ENCODE measurements at regions not wholly inside any gene's neighbourhood (a gene's known extent, or its start where the extent isn't known, plus 50 kb on each side); places are given as distances from the start of the nearest gene placed in this dataset.

DNA sequence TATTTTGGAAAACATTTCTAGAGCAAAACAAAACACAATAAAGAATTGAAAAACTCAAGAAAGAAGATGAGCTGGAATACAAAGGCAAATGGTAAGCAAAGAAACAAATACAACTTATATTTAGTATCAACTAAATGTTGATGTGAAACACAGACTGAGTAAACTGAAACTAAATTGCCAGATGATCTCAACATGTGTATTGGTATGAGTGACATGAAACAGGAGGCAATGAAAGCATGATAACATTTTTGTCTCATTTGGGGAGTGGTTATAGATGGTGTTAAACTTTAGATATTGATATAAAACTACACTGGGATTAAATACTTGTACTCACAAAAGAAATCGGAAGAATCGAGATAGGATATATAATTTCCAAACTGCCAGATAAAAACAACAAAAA, 805.6 kb upstream of the CXADR start:
- DNase-seq: no peak

DNA sequence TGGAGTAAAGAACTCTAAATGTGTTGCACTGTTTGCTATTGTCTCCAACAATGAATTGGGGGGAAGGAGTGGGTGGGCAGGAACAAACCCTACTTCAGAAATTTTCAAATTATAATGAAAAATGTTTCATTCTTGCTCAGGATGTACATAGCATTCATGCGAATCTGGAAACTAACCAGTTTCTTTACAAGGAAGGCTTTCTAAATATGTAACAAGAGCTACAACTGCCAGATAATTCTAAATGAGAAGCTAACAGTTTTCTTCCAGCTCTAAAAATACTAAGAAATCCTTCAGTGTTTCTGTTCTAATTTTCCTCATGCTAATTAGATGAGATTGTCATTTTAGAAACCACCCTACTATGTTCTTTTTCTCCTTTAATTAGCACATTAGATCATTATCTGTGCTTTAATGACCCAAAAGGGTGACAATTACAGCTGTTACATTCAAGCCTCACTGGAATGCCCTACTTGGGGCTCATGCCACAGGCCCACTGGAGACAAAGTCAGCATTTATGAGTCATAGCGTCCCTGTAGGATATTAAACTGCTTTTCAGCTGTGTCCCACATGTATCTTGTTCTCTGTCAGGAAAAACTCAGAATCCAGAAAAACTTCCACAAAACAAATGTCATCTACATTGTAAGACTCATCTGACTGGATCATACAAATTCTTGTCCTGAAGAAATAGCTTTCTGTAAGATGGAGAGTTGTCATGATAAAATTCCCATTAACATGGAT, 804.6 kb upstream of the CXADR start:
- no peak for DNase-seq

DNA sequence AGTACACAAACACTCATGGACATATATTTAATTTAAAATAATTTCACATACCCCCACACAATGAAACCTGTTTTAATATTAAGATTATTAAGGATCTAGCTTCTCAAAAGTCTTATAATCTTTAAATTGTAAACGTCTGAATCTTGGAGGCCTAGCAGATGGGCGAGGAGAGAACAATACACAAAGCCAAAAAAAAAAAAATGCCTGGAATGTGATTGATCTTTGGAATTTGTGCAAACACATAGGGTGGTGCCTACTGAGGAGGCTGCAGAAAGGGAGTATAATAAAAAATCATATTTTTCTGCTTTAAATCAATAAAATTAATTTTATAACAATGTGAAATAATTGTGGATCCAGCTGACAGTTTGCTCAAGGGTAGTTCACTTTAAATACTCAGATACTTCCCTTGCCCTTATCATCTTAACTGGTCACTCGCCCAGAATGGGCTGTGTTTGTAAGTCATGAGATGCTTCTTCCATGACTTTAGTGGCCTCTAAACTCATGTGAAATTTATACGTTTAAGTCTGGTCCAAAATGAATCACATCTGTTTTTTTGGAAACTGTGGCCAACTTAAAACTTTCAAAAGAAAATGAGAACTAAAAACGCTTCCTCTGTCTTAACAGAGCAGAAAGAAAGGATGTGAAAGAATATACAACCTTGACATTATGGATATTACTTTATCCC, 802.8 kb upstream of the CXADR start:
- no peak for DNase-seq

DNA sequence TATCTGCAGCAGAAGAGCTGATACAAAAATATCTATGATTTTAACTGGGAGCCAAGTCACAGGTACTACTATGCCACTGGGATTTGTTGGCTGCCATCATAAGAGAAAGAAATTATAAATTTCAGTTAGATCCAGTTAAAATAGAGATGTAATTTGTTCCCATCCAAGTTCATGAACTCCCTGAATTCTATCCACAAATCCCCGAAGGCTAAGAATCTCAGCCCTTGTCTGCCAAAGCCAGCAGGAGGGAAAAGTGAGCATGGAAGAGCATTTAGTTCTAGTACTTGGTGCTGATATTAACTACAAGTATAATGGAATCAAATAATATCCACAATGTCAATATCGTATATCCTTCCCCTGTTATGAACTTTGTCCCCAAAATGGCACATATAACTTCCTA, 801.1 kb upstream of the CXADR start:
- DNase-seq: no peak

DNA sequence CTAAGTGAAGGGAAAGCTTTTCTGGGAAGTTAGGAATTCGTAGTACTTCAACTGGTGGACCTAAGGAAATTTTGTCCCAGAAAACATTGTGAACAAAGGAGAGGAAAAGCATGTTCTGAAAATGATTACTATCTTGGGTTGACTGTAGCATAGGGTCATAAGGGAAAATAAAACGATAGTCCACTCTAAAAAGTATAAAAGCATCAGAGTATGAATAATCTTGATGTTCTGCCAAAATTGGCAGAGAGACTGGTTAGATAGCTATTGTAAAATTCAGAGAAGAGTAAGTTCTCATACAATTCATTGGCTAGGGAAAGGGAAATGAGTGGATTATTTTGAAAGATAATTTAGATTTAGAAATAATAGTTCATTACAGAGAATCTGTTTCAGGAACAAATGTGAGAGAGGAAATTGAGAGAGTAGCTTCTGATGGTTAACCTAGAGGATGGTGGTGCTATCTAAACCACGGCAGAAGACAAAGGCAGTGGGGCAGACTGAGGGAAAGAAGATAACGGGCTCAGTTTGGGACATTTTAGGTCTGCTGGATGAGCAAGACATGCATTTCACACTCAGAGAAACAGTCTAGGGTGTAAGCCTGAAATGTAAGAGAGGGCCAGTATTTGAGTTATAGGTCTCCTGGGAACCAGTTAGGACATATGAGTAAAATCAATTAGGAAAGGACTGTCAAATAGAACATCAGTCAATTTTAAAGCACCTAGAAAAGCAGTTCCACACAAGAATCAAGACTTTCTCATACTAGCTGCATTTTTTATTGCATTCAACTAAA, 799.3 kb upstream of the CXADR start:
- DNase-seq: no peak

DNA sequence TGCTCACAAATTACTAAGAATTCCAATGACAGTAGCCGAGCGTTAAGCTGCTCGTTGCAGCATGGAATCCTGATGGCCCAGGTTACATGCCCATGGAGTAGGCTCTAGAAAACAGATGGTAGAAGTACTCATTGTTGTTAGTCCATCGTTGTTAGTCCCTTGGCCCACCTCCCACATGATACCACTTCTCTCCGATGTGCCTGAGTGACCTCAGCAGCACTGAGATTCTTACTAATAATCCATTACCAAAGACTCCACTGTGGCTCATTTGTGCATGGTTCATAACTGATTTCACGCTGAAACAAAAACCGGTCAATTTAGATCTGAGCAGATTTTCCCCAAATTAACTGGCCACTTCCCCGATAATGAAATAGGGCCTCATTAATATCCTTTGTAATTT, 772.3 kb upstream of the CXADR start:
- no peak for DNase-seq

DNA sequence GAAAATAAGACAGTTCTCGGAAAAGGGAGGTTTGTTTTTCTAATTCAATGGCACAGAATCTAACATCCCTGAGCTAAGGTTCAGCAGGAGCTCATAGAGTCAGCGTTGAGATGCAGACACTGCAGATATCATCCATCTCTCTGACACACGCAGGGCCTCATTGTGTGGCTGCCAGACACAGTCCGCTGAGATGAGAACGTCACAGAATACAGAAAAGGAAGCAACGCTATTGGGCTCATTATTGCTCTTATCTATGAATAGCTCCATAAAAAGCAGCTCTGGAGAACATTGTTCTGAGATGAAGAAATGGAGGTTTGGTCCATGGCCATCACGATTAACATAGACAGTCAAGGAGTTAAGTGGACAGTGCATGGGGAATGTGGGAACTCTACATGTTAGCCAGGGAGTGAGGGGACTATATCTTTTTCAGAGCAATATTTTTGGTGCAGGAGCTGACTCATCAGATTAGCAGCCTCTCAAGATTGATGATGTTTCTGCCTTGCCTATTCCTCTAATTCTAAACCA, 771.6 kb upstream of the CXADR start:
- no peak for DNase-seq

DNA sequence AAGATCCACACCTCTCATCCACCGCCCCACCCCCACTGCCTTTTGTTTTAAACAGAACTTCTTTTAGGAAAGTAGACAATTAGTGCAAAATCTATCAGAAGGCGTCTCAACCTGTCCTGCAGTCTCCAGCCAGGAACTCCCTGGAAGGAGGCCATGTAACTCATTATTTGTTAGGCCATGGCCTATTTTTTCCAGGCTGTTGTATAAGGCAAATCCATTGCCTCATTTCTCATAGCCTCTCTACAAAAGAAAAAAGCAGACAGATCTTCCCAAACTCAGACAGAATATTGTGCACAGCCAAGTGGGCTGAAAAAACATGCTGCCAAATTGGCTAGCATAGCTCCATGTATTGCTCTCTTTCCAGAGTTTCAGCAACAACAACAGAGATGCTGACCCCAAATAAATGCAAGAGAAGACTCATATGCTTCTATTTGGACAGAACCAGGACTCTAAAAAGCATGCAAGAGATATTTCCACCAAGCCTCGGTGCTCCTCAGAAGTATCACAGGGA, 770.7 kb upstream of the CXADR start:
- no peak for DNase-seq

DNA sequence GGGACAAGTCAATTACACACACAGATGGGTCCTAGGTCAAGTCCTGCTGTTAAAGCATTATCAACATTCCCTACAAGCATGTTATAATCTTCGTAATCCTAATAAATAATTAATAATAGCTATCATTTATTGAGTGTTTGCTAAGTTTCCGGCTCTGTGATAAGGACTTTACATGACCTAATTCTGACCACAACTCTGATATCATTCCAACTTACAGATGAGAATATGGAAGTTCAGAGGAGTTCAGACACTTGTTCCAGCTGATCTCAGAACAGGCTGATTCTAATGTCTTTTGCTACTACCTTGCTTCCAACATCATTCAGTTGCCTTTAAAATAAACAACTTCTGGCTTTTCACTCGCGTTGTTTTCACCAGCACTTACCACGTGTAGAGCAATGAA, 770.1 kb upstream of the CXADR start:
- DNase-seq: no peak

DNA sequence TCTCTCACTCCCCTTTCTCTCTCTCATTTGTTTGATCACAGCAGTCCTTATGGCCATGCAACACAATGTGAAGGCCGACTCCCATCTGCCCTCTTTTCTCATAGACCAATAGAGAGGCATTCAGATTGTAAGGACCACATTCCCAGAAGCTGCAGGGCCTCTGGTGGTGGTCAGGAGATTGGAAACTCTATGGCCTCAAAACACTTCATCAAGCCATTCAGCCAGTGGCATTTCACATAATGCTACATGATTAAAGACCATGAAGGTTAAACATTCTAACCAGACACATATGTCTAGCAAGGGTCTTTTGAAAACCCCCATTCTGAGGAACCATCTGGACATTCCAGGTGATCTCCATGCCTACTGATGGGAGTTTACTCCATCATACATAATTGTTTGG, 769.5 kb upstream of the CXADR start:
- DNase-seq: no peak

DNA sequence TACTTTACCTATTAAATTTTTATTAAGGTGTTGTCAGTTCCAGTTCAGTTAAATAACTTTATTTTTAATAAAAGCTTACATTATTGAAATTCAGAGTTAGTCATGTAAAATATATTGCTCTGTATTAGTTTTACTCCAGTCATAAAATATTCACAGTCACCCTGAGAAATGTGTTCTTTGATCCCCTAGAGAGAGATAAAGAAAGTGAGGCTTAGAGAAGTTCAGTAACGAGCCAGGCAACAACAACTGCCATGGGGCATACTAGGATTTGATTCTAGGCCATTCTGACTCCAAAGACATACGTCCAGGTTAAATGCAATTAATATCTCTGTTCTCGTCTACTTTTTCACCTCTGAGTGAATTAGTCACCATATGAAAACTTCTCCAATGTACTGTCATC, 761.9 kb upstream of the CXADR start:
- DNase-seq: no peak

DNA sequence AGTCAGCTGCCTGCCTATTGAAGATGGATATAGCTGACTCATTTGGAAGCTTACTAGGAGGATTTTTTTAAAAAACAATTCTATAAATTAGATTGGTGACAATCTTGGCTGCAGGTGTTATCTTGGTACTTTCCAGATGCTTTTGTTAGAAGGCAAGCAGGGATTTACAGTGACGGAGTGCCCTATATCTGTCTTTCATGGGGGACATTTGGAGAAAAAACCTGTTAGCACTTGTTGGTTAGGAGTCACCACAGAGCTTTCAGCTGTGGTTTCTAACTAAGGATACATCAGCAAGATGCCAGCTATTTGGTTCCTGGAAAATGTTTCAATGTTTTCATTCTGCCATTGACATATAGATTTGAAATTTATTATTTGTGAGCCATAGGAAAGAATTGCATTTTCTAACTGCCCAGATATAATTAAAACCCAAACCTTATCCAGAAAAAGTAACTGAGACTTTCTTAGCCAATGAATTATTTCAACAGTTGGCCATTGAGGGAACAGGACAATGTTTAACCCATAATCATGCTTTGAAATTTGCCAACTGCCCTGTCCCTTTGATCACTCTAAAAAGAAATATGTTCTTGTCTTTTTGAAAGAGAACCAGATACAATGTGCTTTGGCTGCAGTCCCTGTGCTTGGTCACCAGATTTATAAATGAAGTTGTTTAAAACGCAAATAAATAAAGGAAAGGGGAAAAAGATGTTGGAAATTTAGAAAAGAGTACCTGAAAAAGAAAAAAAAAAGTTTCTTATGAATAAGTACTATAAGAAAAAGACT, 761.0 kb upstream of the CXADR start:
- no peak for DNase-seq

DNA sequence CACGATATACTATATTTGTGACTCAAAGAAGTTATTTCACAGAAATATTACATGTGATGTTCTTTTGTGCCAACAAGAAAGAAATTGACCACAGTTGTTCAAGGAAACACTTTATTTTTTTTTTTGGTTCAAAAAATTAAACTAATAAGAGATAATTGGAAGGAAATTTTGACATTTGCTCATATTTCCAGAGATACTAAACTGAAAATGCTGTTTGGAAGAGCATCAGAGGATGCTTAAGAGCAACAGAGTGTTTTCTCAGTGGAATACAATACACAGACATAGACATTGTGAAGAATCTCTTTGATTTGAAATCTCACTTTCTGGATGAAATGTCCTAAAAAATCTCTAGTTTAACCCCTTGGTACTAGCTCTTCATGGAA, 760.4 kb upstream of the CXADR start:
- DNase-seq: no peak

DNA sequence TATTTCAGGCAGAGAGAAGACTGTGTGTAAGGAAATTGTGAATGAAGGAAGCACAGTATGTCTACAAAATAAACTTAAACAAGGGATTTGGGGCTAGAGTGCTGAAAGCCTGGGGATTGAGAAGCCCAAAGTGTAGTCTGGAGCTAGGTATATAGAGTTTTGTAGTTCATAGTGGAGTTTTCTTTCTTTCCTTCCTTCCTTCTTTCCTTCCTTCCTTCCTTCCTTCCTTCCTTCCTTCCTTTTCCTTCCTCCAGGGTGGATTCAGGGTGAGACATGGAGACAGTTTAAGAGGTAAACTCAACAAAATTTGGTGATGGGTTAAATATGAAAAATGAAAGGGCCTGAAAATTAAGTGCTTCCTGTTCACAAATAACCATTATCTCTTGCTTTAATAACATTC, 757.8 kb upstream of the CXADR start:
- DNase-seq: no peak

DNA sequence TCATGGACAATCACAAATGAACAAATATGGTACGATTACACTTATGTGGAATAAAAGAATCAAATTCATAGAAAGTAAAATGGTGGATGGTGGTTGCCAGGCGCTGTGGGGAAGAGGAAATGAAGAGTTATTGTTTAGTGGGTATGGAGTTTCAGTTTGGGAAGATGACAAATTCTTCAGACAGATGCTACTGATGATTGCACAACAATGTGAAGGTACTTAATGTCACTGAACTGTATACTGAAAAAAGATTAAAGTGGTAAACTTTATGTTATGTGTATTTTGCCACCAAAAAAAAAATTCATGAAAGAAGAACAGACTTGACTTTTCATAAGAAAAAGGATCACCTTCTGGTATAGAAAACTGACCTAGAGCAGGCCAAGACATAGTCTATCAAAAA, 745.6 kb upstream of the CXADR start:
- DNase-seq: no peak

DNA sequence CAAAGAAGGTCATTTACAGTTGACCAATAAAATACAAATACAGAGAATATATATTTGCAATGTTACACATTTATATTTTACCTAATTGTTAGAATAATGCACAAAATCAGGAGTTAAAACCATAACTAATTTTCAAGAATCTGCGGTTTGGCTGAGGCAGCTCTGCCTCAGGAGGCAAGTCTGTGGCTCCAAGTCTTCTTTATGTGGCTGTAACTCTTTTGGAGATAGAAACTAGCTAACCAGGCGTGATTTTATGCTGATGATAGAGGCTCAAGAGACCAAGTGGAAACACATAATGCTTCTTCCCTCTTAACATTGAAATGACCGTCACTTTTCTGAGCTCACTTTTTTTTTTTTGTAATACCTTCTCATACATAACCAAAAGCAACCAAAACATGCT, 744.7 kb upstream of the CXADR start:
- no peak for DNase-seq

DNA sequence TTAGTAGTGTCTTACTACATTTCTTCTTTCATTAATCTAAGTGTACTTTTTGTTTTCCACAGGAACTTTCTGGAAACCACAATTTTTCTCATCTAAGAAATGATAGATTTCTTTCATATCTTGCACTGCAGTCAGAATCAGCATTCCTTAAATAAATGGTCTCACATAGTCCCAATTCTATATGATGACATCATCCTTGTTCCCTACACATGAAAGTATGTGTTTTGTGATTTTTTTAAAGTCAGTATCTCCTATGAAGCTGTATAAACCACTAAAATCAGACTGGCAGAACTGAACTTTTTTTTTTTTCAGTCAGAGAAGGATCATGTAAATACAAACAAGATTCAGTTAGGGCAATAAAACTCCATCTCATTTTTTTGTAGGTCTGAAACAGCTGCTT, 742.6 kb upstream of the CXADR start:
- no peak for DNase-seq

DNA sequence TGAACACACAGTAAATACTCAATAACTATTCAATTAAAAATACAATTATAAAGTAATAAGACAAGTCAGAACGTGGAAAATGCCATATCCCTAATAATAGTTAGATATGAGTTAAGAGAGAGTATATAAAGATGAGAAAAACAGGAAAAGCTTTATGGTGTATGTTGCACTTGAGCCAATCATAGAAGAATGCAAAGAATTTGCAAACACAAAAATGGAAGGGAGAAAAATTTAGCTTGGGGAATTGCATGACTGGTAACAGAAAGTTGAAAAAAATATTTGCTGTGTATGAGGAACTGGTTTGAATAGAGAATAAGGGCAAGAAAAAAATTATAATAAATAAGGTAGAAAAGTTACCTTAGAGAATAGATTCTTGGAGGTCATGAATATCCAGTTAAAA, 739.6 kb upstream of the CXADR start:
- DNase-seq: no peak

DNA sequence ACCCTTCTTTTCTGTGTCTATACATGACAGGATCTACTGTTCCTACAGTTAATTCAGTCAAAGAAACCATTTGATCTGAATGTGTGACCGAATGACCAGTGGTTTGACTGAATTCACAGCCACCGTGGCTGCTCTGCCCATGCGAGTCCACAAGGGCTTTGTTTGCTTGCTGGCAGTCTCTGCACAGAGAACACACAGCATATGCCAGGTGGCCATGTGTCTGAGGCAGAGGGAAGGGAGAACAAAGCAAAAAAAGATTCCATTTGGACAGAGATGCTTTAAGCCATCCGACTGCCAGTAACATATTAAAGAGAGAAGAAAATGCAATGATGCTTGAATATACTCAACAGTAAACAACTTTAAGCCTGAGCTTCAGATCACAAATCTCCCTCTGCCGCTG, 737.8 kb upstream of the CXADR start:
- DNase-seq: no peak

DNA sequence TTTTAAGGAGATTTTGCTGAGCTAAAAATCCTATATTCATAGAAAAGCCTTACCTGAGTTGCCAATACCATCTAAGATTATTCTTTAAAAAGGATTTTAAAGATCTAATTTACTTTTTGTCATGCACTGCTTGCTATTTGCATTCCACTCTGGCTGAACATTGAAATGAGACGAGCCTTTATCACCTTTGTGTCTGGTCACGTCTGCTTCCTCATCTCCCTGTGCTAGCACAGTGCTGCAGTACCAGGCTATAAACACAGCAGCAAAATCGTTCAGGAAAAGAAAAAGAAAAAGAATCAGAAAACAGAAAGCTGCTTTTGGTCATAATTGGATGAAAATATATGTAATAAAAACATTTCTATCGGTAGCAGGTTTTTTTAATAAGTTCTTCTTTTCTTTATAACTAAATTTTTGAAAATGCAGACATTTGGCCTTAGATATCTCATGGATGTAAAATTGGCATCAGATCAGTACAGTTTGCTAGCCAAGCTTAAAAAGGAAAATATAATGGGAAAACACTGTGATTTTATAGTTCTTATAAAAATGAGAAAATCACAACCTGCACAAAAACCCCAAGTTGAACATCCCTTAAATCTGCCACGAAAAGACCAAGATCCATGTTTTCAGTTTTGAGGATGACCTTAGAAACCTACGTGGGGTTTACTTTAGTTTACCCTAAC, 735.7 kb upstream of the CXADR start:
- no peak for DNase-seq

DNA sequence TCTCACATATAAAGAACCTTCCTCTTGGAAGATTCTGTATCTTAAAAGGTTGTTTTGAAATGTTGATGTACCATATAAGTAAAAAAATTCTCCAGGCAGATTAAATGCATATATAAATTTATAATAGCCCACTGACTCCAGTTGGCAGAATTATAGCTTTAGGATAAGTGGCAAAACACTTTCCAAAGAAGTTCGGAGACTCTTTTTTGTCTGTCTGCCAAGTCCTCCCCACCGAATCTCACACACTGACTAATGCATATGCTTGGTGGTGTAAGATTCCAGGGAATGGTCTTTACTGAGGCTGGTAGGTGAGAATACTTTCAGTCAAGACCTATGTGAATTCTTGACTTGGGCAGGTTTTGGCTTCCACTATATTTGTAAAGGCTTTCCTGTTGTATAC, 724.3 kb upstream of the CXADR start:
- DNase-seq: no peak

DNA sequence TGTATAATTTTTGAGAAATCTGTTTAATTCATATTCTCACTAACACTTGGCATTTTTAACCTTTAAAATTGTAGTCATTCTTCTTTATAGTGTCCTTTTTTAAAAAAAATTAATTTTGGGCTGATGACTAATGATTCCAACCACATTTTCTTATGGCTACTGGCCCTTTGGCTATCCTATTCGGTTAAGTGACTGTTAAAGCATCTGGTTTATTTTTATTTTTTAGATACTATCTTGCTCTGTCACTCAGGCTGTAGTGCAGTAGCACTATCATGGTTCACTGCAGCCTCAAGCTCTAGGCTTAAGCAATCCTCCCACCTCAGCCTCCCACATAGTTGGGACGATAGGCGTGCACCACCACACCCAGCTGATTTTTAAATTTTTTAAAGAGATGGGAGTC, 723.2 kb upstream of the CXADR start:
- DNase-seq: no peak

Measured in CD4-positive, alpha-beta T cell treated with Interleukin-1 beta for 1 hour (primary cell).